Testis (tissue), 2 donors: ENCODE measurements at regions not wholly inside any gene's neighbourhood (a gene's known extent, or its start where the extent isn't known, plus 50 kb on each side); places are given as distances from the start of the nearest gene placed in this dataset.

Experiments
- DNase-seq: peaks from one replicate; pipeline ENCODE4 v3.0.0-alpha.2; 2019
- H3K27ac ChIP-seq, 2 donors: fragments of 200-600 bp; sonication (generic); one replicate each; pipeline ENCODE4 v1.5.1; 2019
- H3K27me3 ChIP-seq: fragments of 200-600 bp; sonication (generic); one replicate; pipeline ENCODE4 v1.5.1; 2019
- H3K36me3 ChIP-seq: fragments of 200-600 bp; sonication (generic); one replicate; pipeline ENCODE4 v1.5.1; 2017; ENCODE audit warnings: low read depth; ENCODE audit errors: missing control alignments
- H3K4me1 ChIP-seq: fragments of 200-600 bp; sonication (generic); one replicate; pipeline ENCODE4 v1.5.1; 2019
- H3K4me3 ChIP-seq, 2 donors: fragments of 200-600 bp; sonication (generic); one replicate each; pipeline ENCODE4 v1.5.1; 2017 to 2019
- H3K9me3 ChIP-seq: fragments of 200-600 bp; sonication (generic); one replicate; pipeline ENCODE4 v1.5.1; 2017
- POLR2A ChIP-seq: fragments of 450-650 bp; IDR thresholded peaks from one replicate; pipeline ENCODE4 v1.6.1; 2017; ENCODE audit warnings: antibody characterized with exemption, mild to moderate bottlenecking, moderate library complexity
- WGBS, 2 donors: methylation state at CpG; one replicate each; pipeline ENCODE4 v1.1.5; 2018; 5-methylcytosine and 5-hydroxymethylcytosine counted together
- intact Hi-C: fragments of 100-400 bp; cut with DNase I; formaldehyde crosslinking; loops from one replicate; pipeline ENCODE4 v1.15.1; 2023; ENCODE audit warnings: low total_unique reads
- TF ChIP-seq, protein P1 (sequence below), 3 experiments: fragments of 450-650 bp in 2 of 3; fragments of 200-600 bp in 1 of 3; sonication (generic) in 1 of 3; IDR thresholded peaks; one replicate each; pipeline ENCODE4 v1.5.1; 2016 to 2019; ENCODE audit warnings: antibody characterized with exemption in 3 of 3, mild to moderate bottlenecking in 2 of 3, moderate library complexity in 1 of 3

DNA sequence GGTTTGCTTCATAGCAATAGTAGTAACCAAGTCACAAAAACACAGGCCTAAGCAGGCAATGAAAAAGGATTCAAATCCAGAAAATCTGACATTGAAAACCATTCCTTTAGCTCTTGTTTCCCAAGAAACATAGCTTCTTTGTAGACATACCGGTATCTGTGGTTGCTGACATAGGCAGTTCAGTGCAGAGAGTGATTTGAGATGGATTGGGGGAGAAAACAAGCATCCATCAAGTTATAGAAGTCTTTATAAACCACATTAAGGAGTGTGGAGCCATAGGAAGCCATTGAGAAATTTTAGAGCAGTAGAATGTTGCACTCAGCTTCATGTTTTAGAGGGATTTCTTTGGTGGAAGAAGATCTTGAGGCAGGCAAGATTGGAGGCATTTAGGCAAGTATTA lies 91.2 kb upstream of the MARCKS start:
- 92 to 98% methylated on average over 1 of the region's 1 CpG for WGBS, 2 donors
- no peaks in the 10 kb centered on the region for H3K4me1 ChIP-seq
- H3K9me3 ChIP-seq = no peaks in the 10 kb centered on the region
- TF ChIP-seq, protein P1, sequence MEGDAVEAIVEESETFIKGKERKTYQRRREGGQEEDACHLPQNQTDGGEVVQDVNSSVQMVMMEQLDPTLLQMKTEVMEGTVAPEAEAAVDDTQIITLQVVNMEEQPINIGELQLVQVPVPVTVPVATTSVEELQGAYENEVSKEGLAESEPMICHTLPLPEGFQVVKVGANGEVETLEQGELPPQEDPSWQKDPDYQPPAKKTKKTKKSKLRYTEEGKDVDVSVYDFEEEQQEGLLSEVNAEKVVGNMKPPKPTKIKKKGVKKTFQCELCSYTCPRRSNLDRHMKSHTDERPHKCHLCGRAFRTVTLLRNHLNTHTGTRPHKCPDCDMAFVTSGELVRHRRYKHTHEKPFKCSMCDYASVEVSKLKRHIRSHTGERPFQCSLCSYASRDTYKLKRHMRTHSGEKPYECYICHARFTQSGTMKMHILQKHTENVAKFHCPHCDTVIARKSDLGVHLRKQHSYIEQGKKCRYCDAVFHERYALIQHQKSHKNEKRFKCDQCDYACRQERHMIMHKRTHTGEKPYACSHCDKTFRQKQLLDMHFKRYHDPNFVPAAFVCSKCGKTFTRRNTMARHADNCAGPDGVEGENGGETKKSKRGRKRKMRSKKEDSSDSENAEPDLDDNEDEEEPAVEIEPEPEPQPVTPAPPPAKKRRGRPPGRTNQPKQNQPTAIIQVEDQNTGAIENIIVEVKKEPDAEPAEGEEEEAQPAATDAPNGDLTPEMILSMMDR (IDR thresholded peaks at IDR 0.05) = no peak
- no peak for TF ChIP-seq POLR2A
- no peak overlapping the region for H3K4me3 ChIP-seq
- intact Hi-C loops = no loop called here
- H3K27me3 ChIP-seq = no peaks in the 10 kb centered on the region
- H3K36me3 ChIP-seq = no peaks in the 10 kb centered on the region
- H3K27ac ChIP-seq = no peak overlapping the region
- DNase-seq = no peak

DNA sequence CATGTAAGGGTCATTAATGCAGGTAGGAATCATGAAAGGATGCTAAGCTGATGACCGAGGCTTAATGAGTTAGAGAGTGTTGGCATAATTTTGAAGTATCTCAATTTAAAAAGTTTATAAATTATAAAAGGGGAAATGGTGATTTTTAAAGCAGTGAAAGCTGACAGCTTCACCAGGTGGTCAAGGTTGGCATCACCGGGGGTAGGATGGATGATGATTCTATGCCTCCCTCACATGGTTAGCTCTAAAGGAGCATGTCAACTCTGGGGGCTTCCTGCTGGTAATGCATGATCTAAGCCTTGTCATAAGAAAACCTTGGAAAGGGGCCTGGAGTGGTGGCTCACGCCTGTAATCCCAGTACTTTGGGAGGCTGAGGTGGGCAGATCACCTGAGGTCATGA lies 89.2 kb upstream of the MARCKS start:
- intact Hi-C loops = no loop called here
- Histone ChIP-seq H3K9me3 (no peaks in the 10 kb centered on the region), H3K27ac (no peak overlapping the region), H3K36me3 (no peaks in the 10 kb centered on the region), H3K27me3 (no peaks in the 10 kb centered on the region), H3K4me1 (no peaks in the 10 kb centered on the region), H3K4me3 (no peak overlapping the region)
- TF ChIP-seq, protein P1 (IDR thresholded peaks at IDR 0.05) = no peak
- no peak for TF ChIP-seq POLR2A
- DNase-seq = no peak
- WGBS, 2 donors = 95 to 98% methylated on average over 3 of the region's 3 CpGs

DNA sequence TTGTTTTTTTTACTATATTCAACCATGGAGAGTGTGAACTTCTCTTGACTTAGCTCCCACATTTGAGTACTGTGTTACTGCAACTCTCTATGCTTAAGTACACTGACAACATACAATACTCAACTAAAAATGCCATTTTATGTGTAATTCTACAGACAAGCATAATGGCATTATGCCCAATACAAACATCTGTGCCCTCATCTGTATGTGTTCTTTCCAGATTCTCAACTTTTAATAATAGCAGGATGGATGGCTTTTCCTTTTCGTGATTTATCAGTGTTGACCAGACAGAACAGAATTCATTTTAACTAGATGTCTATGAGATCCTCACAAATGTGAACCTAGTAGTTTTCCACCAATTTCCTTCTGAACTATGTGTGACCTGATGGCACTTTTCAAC lies 84.2 kb upstream of the MARCKS start:
- no peak for DNase-seq
- TF ChIP-seq, protein P1 (IDR thresholded peaks at IDR 0.05) = no peak
- no peak for TF ChIP-seq POLR2A
- no peaks in the 10 kb centered on the region for H3K36me3 ChIP-seq
- H3K4me3 ChIP-seq = no peak overlapping the region
- intact Hi-C loops = no loop called here
- H3K27me3 ChIP-seq = no peaks in the 10 kb centered on the region
- no peaks in the 10 kb centered on the region for H3K4me1 ChIP-seq
- H3K9me3 ChIP-seq = no peaks in the 10 kb centered on the region
- no peak overlapping the region for H3K27ac ChIP-seq
- 92 to 93% methylated on average over 1 of the region's 1 CpG for WGBS, 2 donors

DNA sequence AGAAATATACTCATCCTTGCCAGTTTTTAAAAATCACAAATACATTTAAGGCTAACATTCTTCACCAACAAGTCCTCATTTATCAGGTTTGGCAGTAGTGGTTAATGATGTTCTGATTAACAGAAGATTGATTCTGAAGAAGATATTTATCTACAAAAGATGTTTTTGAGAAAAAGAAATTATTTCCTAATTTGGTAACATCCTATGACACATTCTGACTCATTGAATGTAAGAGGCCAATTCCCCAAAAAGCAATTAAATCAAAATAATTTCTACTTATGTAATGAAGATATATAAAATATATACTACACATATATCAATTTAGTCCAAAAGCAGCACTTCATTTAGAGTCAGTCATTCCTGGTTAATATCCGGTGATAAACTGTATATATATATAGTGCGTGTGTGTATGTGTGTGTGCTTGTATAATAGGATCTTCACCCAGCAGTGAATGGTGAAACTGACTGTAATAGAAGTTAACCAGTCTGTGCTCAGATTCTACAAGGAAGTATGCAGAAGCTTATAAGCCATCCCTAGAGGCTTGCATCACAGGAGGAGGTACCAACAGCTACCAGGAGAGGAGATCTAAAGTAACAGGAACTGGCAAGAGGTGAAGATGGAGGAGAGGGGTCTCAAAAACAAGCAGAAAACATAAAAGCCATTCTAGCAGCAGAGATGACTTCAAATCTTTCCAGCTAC lies 82.9 kb upstream of the MARCKS start:
- no peak for DNase-seq

More for the DNA sequence above, 82.9 kb upstream of the MARCKS start:
- TF ChIP-seq POLR2A = no peak
- TF ChIP-seq, protein P1 (IDR thresholded peaks at IDR 0.05) = no peak
- intact Hi-C loops = no loop called here
- Histone ChIP-seq H3K36me3 (no peaks in the 10 kb centered on the region), H3K4me1 (no peaks in the 10 kb centered on the region), H3K27ac (no peak overlapping the region), H3K27me3 (no peaks in the 10 kb centered on the region), H3K4me3 (no peak overlapping the region), H3K9me3 (no peaks in the 10 kb centered on the region)
- 63 to 96% methylated on average over 2 of the region's 2 CpGs for WGBS, 2 donors
